Brain microvascular endothelial cell (primary cell): ENCODE measurements at regions not wholly inside any gene's neighbourhood (a gene's known extent, or its start where the extent isn't known, plus 50 kb on each side); places are given as distances from the start of the nearest gene placed in this dataset.
"Not testable (repeated sequence)": the region's sequence is repeated elsewhere in the genome, so short reads cannot be mapped to it uniquely, and the experiment has no call there.

Experiments
- DNase-seq: peaks from one replicate; pipeline ENCODE4 v3.0.0-alpha.2; 2020
- H3K27ac ChIP-seq: fragments of 250-450 bp; sonication (Bioruptor Pico); 2 replicates; pipeline ENCODE4 v1.5.1; 2020; ENCODE audit warnings: mild to moderate bottlenecking, moderate library complexity
- H3K27me3 ChIP-seq: fragments of 250-450 bp; sonication (Bioruptor Pico); replicated peaks from 2 replicates; pipeline ENCODE4 v1.5.1; 2020; ENCODE audit warnings: mild to moderate bottlenecking
- H3K36me3 ChIP-seq: fragments of 250-450 bp; sonication (Bioruptor Pico); replicated peaks from 2 replicates; pipeline ENCODE4 v1.5.1; 2020; ENCODE audit warnings: mild to moderate bottlenecking
- H3K4me3 ChIP-seq: 2 replicates; pipeline ENCODE4 v1.5.1; 2011; ENCODE audit warnings: low read depth, mild to moderate bottlenecking, control low read depth, low read length, moderate library complexity
- in situ Hi-C: cut with HindIII; loops from 2 replicates; pipeline ENCODE4 v1.10.0; 2017; ENCODE audit warnings: low sequenced_read_pairs, low pct_ligation_motif_present
- TF ChIP-seq, protein P1 (sequence below): IDR thresholded peaks from 2 replicates; pipeline ENCODE4 v1.5.1; 2011; ENCODE audit warnings: low read depth, mild to moderate bottlenecking, moderate library complexity, low read length, control low read depth, inconsistent platforms; ENCODE audit errors: missing control alignments

DNA sequence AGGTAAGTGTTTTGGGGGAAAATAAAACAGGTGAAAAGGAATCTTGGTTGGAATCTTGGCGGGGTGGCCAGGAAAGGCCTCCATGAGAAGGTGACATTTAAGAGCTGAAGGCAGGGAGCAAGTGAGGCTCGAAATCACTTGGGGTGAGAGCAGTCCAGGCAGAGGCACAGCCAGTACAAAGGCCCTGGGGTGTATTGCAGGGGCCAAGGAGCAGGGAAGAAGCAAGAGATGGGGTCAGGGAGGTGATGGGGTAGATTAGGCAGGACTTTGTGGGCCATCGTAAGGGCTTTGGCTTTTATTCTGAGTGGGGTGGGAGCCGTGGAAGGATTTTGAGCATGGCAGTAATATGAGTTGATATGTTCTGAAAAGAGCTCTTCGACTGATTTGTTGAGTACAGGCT lies 551.1 kb downstream of the MN1 start:
- no peak overlapping the region for H3K4me3 ChIP-seq
- H3K36me3 ChIP-seq = no peaks in the 10 kb centered on the region
- no peaks in the 10 kb centered on the region for H3K27me3 ChIP-seq
- in situ Hi-C loops = no loop called here
- TF ChIP-seq, protein P1, sequence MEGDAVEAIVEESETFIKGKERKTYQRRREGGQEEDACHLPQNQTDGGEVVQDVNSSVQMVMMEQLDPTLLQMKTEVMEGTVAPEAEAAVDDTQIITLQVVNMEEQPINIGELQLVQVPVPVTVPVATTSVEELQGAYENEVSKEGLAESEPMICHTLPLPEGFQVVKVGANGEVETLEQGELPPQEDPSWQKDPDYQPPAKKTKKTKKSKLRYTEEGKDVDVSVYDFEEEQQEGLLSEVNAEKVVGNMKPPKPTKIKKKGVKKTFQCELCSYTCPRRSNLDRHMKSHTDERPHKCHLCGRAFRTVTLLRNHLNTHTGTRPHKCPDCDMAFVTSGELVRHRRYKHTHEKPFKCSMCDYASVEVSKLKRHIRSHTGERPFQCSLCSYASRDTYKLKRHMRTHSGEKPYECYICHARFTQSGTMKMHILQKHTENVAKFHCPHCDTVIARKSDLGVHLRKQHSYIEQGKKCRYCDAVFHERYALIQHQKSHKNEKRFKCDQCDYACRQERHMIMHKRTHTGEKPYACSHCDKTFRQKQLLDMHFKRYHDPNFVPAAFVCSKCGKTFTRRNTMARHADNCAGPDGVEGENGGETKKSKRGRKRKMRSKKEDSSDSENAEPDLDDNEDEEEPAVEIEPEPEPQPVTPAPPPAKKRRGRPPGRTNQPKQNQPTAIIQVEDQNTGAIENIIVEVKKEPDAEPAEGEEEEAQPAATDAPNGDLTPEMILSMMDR = no peak
- no peak for DNase-seq
- H3K27ac ChIP-seq = no peak overlapping the region

- in situ Hi-C loops = no loop called here
- no peak for DNase-seq
- TF ChIP-seq, protein P1 = no peak
- no peak overlapping the region for H3K27ac ChIP-seq
- H3K36me3 ChIP-seq = no peaks in the 10 kb centered on the region
- no peak overlapping the region for H3K4me3 ChIP-seq
- H3K27me3 ChIP-seq = no peaks in the 10 kb centered on the region
Observed at GRCh38 chr22:27250886-27251285, 550.7 kb downstream of the MN1 start.

GRCh38 chr22:27251563-27251962 lies 550.0 kb downstream of the MN1 start:
- in situ Hi-C loops = no loop called here
- TF ChIP-seq, protein P1 = no peak
- H3K27ac ChIP-seq = no peak overlapping the region

GRCh38 chr22:27252282-27253049 lies 549.1 kb downstream of the MN1 start:
- peak; percentile 90 for DNase-seq
- Histone ChIP-seq H3K36me3 (no peaks in the 10 kb centered on the region), H3K27me3 (no peaks in the 10 kb centered on the region), H3K4me3 (no peak overlapping the region), H3K27ac (peak overlapping the region; percentile 61)
- TF ChIP-seq, protein P1 = no peak
- in situ Hi-C loops = no loop called here

More at GRCh38 chr22:27251563-27251962, 550.0 kb downstream of the MN1 start:
- no peak for DNase-seq
- no peak overlapping the region for H3K4me3 ChIP-seq
- no peaks in the 10 kb centered on the region for H3K27me3 ChIP-seq
- no peaks in the 10 kb centered on the region for H3K36me3 ChIP-seq

GRCh38 chr22:27253108-27253902 lies 548.3 kb downstream of the MN1 start:
- no peak overlapping the region for H3K27ac ChIP-seq
- no peaks in the 10 kb centered on the region for H3K36me3 ChIP-seq
- TF ChIP-seq, protein P1 = no peak
- H3K27me3 ChIP-seq = no peaks in the 10 kb centered on the region
- DNase-seq = no peak
- in situ Hi-C loops = no loop called here
- H3K4me3 ChIP-seq = no peak overlapping the region

DNA sequence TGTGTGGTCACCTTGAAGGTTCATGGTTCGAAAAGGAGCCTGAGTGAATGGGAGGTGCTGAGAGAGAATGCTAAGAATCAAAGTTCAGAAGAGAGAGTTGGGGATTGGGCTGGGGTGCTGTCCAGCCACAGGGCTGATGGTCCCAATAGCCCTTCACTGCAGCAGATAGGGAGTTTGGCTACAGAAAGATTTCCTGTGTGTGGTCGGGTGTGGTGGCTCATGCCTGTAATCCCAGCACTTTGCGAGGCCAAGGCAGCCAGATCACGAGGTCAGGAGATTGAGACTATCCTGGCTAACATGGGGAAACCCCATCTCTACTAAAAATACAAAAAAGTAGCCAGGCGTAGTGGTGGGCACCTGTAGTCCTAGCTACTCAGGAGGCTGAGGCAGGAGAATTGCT lies 547.5 kb downstream of the MN1 start:
- H3K27ac ChIP-seq, H3K36me3 ChIP-seq, in situ Hi-C loops, H3K27me3 ChIP-seq, H3K4me3 ChIP-seq, DNase-seq: not testable (repeated sequence)
